ENCODE measurements at regions not wholly inside any gene's neighbourhood (a gene's known extent, or its start where the extent isn't known, plus 50 kb on each side); places are given as distances from the start of the nearest gene placed in this dataset.
A peak's percentile ranks its signal among the peaks of the same experiment; 100 is the strongest.

- no peak for DNase-seq (ENCODE audit: low spot score)
Measured at GRCh38 chr4:85257817-85258370, 217.1 kb upstream of the ARHGAP24 start.

DNA sequence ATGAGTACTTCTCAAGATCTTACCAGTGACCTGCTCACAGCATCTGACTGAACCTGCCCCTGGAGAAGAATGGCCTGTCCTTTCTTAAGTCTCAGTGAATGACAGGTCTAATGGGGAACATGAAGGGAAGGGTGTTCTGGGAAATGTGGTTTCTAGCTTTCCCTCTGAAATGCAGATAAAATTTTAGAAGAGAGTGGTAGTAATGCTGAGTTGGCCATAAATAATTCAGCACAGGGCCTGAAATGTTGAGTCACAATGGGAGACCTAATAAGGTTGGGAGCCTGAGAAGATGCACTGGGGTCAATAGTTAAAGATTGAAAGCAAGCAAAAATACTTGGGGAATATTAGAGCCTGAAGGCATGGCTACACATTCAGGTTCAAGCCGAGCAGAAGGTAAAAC is 214.9 kb upstream of the ARHGAP24 start:
- peak; percentile 7 for DNase-seq (ENCODE audit: low spot score)

DNA sequence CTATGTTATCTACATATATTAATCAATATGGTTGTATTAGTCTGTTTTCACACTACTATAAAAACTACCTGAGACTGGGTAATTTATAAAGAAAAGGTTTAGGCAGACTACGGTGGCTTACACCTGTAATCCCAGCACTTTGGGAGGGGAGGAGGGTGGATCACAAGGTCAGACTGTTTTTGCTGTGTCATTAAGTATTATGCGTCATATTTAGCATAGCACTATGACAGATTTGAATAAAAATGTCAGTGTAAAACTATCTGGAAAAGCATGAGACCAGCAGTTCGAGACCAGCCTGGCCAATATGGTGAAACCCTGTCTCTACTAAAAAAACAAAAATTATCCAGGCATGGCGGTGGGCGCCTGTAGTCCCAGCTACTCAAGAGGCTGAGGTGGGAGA is 209.7 kb upstream of the ARHGAP24 start:
- DNase-seq (ENCODE audit: low spot score): no peak

GRCh38 chr4:85268188-85268587 is 206.8 kb upstream of the ARHGAP24 start:
- no peak for DNase-seq (ENCODE audit: low spot score)

GRCh38 chr4:85268961-85269360 is 206.0 kb upstream of the ARHGAP24 start:
- no peak for DNase-seq (ENCODE audit: low spot score)

- DNase-seq (ENCODE audit: low spot score): no peak
Measured at GRCh38 chr4:85274955-85275354, 200.0 kb upstream of the ARHGAP24 start.

GRCh38 chr4:85280963-85281362 is 194.0 kb upstream of the ARHGAP24 start:
- DNase-seq (ENCODE audit: low spot score): no peak

DNA sequence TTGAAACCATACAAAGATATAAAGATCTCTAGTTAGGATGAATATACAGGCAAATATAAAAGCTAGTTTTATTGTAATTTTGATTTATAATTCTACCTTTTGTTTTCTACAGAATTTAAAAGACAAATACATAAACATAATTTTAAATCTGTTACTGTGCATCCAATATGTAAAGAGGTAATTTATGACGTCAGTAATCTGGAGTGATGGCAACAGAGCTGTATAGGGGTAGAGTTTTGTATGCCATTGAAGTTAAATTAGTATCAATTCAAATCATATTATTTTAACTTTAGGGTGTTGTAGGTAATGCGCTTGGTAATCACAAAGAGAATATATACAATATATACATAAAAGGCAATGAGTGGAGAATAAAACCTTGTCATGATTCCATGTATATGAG is 183.7 kb upstream of the ARHGAP24 start:
- DNase-seq (ENCODE audit: low spot score): no peak

DNA sequence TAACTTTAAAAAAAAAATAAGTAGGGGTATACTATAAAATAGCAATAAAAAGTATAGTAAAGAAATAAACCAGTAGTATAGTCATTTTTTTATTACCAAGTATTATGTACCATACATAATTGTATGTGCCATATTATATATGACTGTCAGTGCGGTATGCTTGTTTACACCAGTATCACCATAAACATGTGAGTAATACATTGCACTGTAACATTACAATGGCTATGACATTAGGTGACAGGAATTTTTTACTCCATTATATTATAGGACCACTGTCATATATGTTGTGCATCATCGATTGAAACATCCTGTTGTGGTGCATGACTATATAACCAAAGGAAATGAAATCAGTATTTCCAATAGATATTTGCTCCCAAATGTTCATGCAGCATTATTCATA is 176.9 kb upstream of the ARHGAP24 start:
- no peak for DNase-seq (ENCODE audit: low spot score)

DNA sequence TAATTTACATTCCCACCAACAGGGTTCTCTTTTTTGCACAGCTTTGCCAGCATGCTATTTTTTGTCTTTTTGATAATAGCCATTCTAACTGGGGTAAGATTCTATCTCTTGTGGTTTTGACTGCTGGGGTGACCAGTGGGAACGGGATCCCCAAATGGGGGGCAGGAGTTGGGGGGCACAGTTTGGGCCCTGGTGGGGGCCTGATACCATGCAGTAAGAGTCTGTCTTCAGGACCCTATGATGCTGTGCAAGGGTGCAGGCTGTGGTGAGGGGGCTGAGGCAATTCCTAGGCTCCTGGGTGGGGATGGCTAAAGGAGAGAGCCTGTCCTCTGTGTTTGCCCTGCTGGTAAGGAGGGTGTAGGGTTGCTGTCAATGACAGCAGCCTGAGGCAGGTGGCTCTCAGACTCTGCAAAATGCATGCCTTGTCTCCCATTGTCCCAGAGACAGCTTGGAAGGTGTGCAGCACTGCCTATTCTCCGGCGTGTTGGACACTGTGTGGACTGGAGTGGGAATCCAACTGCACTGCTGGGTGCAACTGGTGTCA is 172.7 kb upstream of the ARHGAP24 start:
- no peak for DNase-seq (ENCODE audit: low spot score)

- DNase-seq (ENCODE audit: low spot score): no peak
Measured at GRCh38 chr4:85302756-85303155, 172.2 kb upstream of the ARHGAP24 start.

GRCh38 chr4:85318415-85318814 is 156.5 kb upstream of the ARHGAP24 start:
- DNase-seq (ENCODE audit: low spot score): no peak

- no peak for DNase-seq (ENCODE audit: low spot score)
Measured at GRCh38 chr4:85358831-85359230, 116.1 kb upstream of the ARHGAP24 start.

GRCh38 chr4:85362550-85362949 is 112.4 kb upstream of the ARHGAP24 start:
- DNase-seq (ENCODE audit: low spot score): no peak

DNA sequence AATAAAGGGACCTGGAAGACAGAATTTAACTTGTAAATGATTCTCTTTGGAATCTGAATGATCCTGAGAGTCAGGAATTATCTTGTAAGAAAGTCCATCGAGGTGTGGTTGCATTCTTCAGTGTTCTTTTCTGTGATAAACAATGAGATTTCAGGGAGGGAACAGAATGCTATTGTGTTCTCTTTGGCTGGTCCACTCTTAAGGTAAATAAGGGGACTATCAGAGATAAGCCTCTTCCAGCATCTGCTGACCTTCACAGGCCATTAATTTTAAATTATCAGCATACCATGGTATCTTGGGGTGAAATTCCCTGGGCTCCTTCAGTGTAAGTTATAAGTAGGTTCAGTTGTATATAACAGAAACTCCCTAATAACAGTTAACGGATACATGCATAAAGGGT is 107.1 kb upstream of the ARHGAP24 start:
- no peak for DNase-seq (ENCODE audit: low spot score)

- DNase-seq (ENCODE audit: low spot score): no peak
Measured at GRCh38 chr4:85368240-85368639, 106.7 kb upstream of the ARHGAP24 start.

DNA sequence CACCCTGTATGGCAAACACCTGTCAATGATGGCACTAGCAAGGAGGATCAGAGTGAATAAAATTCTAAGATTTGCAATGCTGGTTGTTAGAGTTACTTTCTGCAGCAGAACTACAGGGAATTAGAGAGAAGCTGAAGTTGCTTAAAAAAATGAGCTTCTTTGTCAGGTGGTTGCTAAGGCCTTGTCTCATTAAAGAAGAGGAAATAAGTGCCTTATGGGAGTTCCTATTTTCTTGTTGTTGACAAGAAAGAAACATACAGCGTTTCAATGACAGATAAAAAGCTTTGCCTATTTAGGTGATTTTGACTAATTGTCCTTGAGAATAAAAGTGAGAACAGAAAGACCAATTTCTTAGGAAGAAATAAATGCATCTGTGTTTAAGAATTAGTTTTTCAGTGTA is 106.0 kb upstream of the ARHGAP24 start:
- DNase-seq (ENCODE audit: low spot score): no peak

- no peak for DNase-seq (ENCODE audit: low spot score)
Measured at GRCh38 chr4:85369703-85370380, 105.1 kb upstream of the ARHGAP24 start.

DNA sequence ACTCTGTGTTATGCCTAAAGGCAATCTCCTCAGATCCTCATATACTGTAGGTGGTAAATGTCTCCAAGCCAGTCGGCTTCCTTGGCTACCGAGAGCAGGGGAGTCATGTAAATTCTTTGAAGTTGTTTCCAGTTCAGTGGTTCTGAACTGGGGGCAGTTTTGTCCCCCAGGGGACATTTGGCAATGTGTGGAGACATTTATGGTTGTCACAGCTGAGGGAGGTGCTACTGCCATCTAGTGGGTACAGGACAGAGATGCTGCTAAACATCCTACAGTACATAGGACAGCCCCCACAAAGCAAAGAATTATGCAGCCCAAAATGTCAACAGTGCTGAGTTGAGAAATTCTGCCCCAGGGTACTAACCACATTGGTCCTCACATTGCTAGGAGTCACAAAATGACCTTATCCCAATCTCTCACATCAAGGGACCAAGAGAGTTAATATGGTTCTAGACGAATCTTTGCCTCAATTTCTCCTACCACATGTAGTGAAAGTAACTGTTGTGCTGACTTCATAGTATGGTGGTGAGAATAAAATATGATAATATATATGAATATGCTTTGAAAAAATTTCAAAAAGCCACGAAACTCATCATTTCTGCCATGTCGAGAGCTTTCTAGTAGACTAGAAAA is 104.4 kb upstream of the ARHGAP24 start:
- DNase-seq (ENCODE audit: low spot score): peak; percentile 46

DNA sequence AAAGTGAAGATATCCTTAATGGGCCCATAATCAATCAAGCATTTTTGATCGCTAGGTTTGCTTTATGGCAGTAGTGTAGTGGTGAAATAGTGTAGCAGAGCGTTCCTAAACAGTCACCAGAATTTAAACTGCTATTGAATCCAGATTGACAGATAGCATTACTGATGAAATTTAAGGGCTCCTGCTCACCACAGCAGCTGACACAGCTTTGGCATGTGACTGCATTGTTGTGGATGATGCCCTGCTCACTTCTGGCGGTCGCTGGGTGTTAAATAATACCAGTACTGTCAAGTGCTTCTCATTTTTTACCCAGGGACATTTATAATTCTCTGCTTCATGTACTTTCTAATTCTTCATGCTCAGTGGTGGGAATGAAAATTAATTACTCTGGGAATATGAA is 102.0 kb upstream of the ARHGAP24 start:
- DNase-seq (ENCODE audit: low spot score): no peak

DNA sequence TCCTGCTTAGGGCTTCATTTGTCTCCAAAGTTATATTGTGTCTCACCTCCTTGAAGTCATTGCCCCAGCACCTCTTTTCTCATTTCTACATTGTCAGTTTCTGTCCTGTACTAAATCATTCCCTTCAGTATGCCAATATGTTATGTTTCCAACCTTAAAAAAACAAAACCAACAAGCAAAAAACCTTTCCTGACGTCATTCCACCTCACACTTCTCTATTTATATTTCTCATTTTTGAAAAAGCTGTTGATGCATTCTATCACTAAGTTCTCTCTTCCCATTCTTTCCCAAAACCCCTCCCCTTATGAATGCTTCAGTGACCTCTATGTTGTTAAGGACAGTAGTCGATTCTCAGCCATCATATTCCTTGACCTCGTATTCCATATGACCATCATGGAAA is 98.7 kb upstream of the ARHGAP24 start:
- no peak for DNase-seq (ENCODE audit: low spot score)

- DNase-seq (ENCODE audit: low spot score): no peak
Measured at GRCh38 chr4:85381968-85382367, 93.0 kb upstream of the ARHGAP24 start.

DNA sequence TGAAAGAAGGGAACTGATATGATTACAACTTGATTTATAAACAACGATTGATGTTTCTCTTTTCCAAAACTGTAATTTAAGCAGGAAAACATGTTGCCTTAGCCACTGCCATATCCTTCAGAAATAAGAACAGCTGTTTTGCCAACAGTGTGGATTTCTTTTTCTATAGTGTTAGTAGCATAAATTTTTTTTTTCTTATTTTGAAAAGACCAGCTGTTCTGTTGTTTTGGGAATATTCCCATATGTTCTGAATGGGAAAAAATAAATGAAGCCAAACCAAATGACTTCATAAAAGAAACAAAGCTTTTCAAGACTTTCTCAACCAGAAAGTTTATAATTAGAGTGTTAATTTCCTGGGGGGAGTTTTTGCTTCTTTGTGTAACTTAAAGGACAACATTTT is 83.9 kb upstream of the ARHGAP24 start:
- no peak for DNase-seq (ENCODE audit: low spot score)
